Glomerular visceral epithelial cell (primary cell): ENCODE measurements at regions not wholly inside any gene's neighbourhood (a gene's known extent, or its start where the extent isn't known, plus 50 kb on each side); places are given as distances from the start of the nearest gene placed in this dataset.
"Not testable (repeated sequence)": the region's sequence is repeated elsewhere in the genome, so short reads cannot be mapped to it uniquely, and the experiment has no call there.

Experiments used
- DNase-seq: peaks from one replicate; pipeline ENCODE4 v3.0.0-alpha.2; 2016; ENCODE audit errors: extremely low spot score

DNA sequence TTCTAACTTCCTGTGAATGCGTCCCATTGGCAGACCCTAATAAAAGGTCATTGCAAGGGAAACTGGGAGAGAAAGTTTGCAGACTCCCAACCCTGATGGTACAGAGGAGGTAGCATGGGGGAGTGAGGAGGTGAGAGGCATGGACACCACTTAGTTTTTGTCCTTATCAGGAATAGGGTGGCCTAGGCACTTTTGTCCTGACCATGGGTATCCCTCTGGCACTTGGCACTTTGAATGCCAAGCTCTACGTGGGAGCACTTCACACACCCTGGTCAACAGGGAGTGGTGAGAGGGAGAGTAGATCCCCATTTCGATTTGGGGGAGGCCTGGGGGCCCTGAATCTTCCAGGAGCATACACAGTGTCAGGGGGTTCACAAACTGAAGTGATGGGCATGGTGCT, 75.6 kb upstream of the SH3PXD2B start:
- DNase-seq, result no peak

DNA sequence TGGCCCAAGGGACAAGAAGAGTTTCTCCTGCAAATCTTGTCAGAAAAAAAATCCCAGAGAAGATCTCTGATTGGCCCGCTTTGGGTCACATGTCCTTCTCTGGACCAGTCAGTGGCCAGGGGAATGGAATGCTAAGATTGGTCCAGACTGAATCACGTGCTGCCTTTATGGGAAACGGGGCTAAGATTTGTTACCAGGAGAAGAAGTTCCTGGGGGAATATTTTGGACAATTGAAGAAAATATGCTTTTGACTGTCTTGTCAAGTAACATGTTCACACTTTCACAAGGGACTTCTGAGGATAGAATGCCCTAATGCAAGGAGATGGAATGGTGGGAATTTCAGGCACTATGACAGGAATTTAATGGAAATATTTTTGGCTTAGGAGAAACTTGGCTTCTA, 74.1 kb upstream of the SH3PXD2B start:
- DNase-seq, result no peak

DNA sequence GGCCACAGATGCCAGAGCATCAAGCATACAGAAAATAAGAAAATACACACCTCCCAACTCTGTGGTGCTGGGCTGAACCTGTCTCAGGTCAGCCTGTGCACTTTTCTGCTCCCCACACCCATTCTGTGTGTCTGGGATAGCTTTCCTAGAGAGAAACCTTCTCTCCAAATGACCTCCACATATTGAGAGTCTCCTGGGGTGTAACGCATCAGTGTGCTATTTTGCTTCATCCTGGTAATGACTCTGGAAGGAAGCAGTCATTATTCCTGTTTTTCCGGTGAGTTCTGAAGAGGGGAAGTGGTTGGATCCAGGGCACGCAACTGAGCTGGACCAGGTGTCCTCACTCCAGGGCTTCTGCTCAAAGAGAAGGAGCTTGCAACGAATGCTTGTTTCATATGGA, 73.2 kb upstream of the SH3PXD2B start:
- DNase-seq, result no peak

DNA sequence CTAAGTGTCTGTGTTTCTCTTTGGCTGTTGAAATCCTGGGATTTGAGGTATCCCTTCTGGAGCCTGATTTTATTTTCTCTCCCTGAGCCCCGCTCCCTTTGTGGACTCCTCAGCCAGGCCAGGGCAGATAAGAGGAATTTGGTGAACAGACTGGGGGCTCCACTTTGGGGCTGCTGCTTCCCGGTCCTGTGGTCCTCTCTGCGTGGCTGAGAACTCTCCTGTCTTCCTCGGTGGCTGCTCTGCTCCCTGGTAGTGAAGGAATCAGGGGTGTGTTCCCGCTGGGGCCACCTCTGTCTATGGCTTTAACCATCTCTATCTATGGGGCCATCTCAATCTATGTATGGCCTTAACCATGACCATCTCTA, 71.7 kb upstream of the SH3PXD2B start:
- DNase-seq, result no peak

DNA sequence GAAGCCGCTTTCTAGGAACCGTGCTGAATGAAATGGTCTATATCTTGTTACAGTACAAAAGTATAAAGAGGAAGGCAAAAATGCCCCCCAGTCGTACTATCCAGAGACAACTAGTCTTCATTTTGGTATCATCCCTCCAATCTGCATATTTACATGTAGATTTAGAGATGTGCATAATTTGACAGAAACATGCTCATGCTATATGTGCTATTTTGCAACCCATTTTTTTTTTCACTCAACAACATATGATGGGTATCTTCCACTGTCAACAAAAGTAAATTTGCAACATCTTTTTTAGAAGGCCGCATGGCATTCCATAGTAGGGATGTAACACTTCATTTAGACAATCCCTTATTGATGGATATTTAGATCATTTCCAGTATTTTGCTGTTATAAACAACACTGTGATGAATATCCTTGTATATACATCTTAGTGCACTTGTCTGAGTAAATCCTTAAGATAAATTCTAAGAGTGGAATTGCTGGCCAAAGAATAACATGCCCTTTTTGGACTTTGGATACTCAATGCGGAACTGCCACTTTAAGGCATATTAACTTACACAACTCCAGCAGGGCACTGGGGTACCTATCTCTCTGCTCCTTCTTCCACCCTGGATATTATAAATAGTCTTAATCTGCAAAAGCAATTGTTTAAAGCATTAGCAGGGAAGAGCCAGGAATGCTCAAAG, 71.1 kb upstream of the SH3PXD2B start:
- no peak for DNase-seq

DNA sequence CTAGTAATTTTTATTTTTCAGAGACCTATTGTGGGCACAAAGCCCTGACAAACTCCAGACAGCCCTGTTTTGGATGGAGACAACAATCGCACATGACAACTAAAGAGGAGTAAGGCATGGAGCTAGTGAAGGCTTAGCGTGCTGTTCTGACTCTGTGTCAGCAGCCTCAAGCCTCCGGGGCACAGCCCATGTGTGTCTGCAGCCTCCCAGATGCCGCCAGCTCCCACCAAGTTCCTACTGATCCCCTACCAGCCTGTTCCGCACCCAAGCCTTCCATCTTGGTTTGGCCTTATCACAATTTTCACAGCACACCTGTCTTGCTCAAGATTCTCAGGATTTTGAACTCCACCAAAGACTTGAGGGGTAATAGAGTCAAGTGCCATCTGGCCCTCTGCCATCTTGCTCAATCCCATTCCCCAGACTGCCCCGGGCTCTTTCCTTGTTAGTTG, 70.3 kb upstream of the SH3PXD2B start:
- no peak for DNase-seq

DNA sequence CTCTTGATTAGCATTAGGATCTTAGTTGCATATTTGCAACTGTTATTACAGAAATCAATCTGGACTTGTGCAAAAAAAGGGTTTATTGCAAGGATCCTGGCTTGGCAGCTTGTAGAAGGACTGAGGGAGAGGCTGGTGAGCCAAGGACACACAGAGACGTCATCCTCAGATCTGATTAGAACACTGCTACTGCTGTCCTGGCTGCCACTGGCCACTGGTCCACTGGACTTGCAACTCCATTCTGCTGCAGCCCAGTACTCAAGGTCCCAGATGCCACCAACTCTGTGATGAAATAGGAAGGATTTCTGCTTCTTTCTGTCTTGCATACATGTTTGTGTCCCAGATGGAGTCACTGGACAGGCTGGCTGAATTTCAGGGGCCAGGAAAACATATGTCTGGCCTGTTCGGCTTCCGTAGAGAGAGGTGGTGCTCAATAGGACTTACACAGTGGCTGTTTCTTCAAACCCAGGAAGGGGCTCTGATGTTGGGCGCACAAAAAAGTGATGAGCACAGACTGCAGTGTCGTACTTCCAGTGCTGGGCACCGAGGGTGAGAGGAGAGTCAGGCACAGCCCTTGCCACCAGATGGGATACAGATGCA, 68.9 kb upstream of the SH3PXD2B start:
- DNase-seq, result no peak

DNA sequence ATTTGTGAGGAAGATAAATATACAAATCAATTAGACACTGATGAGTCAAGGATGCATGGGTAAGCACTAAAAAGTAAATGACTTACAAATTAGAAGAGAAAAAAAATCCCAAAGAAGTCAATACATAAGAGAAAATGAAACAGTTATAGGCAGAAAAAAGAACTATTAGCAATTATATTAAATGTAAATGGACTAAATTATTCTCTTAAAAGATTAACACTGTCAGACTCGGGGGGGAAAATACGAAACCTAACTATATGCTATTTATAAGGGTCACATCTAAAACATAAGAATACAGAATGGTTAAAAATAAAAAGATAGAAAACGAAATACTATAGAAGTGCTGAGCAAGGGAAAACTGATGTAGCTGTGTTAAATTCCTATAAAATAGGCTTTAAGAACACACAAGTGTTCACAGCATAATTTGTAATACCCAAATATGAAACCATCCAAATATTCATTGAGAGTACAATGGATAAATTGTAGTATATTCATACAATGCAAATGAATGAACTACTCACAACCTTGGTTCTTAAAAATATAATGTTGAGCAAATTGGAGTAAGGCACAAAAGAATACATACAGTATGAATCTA, 67.1 kb upstream of the SH3PXD2B start:
- DNase-seq, result no peak

DNA sequence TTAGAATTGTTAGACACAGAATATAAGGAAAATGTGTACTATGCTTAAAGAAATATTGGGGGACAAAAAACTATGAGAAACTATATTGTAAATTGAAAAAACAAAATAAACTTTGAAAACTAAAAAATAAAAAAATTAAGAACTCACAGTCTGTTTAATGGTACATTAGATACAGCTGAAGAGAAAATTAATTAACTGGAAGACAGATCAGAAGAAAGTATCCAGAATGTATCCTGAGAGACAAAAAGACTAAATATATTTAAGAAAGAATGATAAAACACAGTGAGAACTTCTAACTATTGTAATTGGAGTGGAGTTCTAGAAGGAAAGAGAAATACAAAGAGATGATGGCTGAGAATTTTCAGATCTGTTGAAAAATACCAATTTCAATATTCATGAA, 57.6 kb upstream of the SH3PXD2B start:
- DNase-seq, result no peak

DNA sequence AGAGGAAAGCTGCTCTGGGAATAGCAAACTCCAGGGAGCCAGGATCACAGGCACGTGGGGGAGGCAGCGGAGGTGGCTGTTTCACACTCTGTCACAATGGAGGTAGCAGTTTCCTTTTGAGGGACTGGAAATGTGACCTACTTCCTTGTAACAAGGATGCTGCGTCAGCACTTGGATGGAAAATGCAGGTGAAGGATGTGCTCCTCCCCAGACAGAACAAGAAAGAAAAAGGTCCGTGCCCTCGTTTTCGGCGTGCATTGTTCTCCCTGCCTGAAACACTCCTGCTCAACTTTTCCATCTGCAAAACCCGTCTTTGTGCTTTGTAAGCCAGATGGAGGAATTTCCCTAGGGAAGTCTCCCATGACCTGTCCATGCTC, 55.1 kb upstream of the SH3PXD2B start:
- DNase-seq, result no peak

DNA sequence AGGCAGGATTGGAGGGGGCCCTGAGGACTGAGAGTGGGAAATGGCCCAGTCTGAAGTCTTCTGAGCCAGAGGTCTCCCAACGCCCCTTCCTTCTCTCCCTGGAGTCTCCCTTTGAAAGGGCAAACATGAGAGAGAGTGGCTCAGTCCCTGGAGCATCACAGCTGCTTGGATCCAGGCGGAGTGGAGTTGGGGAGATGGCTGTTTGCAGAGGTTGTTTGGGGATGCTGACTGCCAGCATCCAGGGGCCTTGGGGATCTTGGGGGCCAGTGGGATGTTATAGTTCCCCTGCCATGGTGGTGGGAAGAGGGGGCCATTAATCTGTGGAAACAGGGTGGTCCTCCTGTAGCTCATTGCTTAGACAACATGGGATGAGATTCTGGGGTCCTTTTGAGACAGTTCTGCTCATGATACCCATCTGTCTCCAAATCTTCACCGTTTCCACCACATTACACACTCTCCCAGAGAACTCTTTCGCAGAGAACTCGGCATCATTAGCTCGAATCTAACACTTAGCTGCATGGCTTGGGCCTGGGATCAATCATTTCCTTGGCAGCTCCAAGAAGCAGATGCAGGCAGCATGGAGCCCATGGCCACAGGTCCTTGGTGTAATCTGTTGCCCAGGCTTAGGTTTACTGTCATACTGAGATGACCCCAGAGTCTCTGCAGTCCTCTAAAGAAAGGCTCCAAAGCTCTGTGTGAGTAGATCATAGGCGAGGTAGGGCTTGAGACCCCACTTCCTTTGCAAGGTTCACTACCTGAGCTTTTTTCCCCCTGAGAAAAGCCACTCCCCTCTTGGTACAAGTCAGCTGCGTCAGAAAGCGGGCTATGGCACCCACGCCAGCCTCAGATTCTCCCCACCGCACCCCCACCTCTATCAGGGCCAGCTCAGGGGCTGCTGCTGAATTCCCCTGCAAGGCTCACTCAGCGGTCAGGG, 54.4 kb upstream of the SH3PXD2B start:
- DNase-seq, result no peak

DNA sequence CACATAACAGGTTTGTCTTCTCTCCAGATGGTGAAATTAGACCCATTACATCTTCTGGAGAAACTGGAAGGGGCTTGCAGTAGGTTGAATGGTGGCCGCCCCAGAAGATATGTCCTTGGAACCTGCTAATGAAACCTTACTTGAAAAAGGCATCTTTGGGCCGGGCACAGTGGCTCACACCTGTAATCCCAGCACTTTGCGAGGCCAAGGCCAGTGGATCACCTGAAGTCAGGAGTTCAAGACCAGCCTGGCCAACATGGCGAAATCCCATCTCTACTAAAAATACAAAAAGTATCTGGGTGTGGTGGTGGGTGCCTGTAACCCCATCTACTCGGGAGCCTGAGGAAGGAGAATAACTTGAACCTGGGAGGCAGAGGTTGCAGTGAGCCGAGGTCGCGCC, 53.2 kb upstream of the SH3PXD2B start:
- DNase-seq, result not testable (repeated sequence)

DNA sequence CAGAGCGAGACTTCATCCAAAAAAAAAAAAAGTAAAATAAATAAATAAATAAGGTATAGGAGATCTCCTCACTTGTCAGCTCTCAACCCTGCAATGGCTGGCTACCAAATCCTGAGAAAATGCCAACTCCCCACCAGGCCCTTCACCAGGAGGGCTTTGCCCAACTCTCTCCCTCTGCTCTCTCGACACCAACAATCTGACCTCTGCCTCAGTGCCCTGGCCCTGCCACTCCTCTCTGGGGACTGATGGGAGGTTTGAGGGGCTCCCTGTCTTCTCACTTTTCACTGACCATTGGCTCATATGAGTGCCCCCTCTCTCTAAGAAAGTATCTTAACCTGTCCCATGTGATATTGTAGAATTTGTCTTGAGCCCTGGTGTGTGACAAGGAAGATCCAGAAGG, 52.6 kb upstream of the SH3PXD2B start:
- DNase-seq, result no peak

DNA sequence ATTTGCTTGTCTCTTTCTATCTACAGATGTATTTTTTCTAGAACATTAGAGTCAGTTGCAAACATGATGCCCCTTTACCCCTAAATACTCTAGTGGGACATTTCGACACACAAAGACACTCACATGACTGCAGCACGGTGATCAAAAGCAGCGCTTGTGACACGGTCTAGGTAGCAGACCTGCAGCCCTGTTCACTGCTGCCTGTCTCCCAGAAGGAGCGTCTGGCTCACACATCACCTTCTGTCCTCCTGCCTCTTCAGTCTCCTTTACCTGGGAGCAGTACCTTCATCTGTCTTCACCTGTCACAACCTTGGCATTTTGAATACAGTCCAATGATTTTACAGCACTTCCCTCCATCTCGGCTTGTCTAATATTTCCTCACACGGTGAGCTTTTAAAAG, 51.9 kb upstream of the SH3PXD2B start:
- DNase-seq, result no peak

DNA sequence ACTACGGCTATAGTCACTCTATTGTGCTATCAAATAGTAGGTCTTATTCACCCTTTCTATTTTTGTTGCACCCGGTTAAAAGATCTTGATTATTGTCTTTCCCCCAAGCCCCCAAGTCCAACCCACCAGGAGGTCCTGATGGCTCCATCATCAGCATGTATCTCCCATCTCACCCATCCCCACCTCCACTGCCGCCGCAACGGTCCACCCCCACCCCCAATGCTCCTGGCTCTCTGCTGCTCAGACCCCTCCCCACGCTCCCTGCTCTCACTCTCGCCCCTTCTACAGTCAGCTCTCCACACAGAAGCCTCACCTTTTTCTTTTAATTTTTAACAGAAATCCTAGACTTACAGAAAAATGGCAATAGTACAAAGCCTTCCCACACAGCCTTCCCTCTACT, 51.5 kb upstream of the SH3PXD2B start:
- DNase-seq, result no peak

DNA sequence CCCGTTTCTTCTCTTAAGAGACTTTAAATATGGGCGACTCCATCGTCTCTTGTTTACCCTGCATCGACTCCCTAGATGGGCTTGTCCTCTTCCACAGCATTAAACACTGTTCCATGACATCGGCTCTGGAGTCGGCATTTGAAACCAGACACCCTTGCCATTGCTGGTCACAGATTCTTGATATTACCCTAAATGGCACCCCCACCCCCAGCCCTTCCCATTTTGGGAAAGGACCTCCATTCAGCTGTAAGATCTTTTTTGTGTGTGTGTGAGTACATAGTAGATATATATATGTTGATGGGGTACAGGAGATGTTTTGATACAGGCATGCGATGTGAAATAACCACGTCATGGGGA, 51.1 kb upstream of the SH3PXD2B start:
- no peak for DNase-seq

DNA sequence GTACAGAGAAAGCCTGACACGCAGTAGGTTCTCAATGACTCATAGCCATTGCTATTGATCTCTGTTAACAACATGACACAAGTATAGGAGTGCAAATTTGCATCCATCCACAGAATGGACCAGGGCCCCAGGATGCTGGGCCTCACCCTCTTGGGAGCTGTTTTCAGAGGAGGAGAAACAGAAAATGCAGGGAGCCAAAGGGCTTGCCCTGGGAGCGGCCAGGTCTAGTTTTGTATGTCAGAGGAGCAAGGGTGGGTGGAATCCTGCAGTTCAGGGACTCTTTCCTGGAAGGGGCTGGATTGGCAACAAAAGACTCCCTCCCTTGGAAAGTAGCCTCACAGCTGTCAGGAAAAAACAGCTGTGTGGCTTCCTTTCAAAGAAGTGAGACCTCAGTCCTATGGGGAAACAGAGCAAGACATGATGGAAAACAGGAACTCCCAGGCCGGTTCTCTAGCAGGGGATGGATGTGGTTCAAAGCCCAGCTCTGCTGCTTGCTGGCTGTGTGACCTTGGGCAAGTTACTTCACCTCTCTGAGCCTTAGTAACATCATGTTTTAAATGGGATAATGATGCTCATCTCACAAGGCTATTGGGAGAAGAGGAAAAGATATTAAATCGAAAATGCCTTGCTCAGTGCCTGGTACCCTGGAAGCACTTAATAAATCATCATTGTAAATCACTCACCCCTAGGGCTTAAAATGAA, 50.5 kb upstream of the SH3PXD2B start:
- DNase-seq, result no peak

DNA sequence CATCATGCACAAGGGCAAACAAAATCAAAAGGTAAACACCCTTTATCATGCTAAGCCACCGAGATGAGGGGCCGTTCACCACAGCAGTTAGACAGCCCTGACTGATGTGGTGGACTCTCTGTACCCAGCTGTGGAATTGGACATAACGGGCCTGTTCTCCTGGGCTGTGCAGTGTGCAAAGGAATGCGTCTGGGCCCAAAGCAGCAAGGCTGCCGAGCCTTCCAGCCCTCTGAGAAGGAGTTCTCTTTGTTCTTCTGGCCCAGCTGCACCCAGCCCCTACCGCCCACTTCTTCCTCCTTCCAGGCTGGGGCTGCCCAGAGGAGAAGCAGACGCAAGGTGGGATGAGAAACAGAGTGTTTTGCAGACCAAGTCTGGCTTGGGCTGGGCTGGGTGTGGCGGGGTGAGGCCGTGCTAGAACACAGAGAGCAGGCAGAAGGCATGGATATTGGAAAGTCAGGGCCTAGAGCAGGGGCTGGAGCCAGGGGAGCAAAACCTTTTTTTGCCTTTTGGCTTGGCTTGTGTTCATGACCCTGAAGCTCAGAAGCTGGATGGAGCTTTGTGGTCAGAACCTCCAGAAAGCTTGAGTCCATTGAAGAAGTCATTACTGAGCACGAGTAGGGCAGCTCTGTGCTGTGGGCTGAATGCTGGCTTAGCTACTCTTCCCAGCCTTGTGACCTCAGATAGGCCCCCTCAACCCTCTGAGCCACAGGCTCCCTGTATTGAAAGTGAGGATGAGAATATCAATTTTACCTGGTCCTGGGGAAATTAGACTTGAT, 49.8 kb upstream of the SH3PXD2B start:
- DNase-seq, result no peak
